SH-SY5Y (cell line): ENCODE measurements at regions not wholly inside any gene's neighbourhood (a gene's known extent, or its start where the extent isn't known, plus 50 kb on each side); places are given as distances from the start of the nearest gene placed in this dataset.

Experiments used
- GATA2 ChIP-seq: IDR thresholded peaks from 2 replicates; pipeline ENCODE4 v1.6.1; 2011; ENCODE audit warnings: mild to moderate bottlenecking, low read depth, low read length
- GATA3 ChIP-seq: IDR thresholded peaks from 2 replicates; pipeline ENCODE4 v1.6.1; 2011; ENCODE audit warnings: low read depth, mild to moderate bottlenecking, low read length, moderate library complexity

- TF ChIP-seq GATA2 (no peak), GATA3 (no peak)
These were observed 189.6 kb downstream of the TTLL2 start for GRCh38 chr6:167514524-167514923.
